OCI-LY1 (cell line): ENCODE measurements at regions not wholly inside any gene's neighbourhood (a gene's known extent, or its start where the extent isn't known, plus 50 kb on each side); places are given as distances from the start of the nearest gene placed in this dataset.

Experiments
- H2AFZ ChIP-seq: fragments of 200-600 bp; sonication (generic), shearing (Covaris generic); 2 replicates; pipeline ENCODE4 v1.6.0; 2014; ENCODE audit warnings: antibody characterized with exemption, mild to moderate bottlenecking, low read length
- H3F3A ChIP-seq: fragments of 200-600 bp; sonication (generic), shearing (Covaris generic); 2 replicates; pipeline ENCODE4 v1.6.0; 2014; ENCODE audit warnings: mild to moderate bottlenecking, antibody characterized with exemption, low read length, moderate library complexity; ENCODE audit not compliant: insufficient read depth
- H3K27ac ChIP-seq: fragments of 200-600 bp; sonication (generic); 2 replicates; pipeline ENCODE4 v1.5.1; 2014; ENCODE audit warnings: low read length, mixed run types, mild to moderate bottlenecking, low read depth; ENCODE audit not compliant: poor library complexity, severe bottlenecking
- H3K27me3 ChIP-seq: fragments of 200-600 bp; sonication (generic); 2 replicates; pipeline ENCODE4 v1.6.0; 2014; ENCODE audit warnings: antibody characterized with exemption, mild to moderate bottlenecking, low read length, moderate library complexity; ENCODE audit not compliant: insufficient read depth
- H3K36me3 ChIP-seq: fragments of 200-600 bp; sonication (generic); 2 replicates; pipeline ENCODE4 v1.6.1; 2014; ENCODE audit warnings: mild to moderate bottlenecking, antibody characterized with exemption, low read length, moderate library complexity, mixed read lengths; ENCODE audit not compliant: insufficient read depth
- H3K4me1 ChIP-seq: fragments of 200-600 bp; sonication (generic); 2 replicates; pipeline ENCODE4 v1.5.1; 2014; ENCODE audit warnings: mild to moderate bottlenecking, low read length, moderate library complexity; ENCODE audit not compliant: insufficient read depth, severe bottlenecking
- H3K4me2 ChIP-seq: fragments of 200-600 bp; sonication (generic), shearing (Covaris generic); 2 replicates; pipeline ENCODE4 v1.6.1; 2014; ENCODE audit warnings: low read length
- H3K4me3 ChIP-seq: fragments of 200-600 bp; sonication (generic); 2 replicates; pipeline ENCODE4 v1.5.1; 2014; ENCODE audit warnings: low read length, low read depth, mild to moderate bottlenecking, mixed read lengths; ENCODE audit not compliant: poor library complexity, severe bottlenecking
- H3K79me2 ChIP-seq: fragments of 200-600 bp; shearing (Covaris generic); 2 replicates; pipeline ENCODE4 v1.6.1; 2016; ENCODE audit warnings: mixed run types, low read length, mixed read lengths; ENCODE audit not compliant: insufficient read depth
- H3K9ac ChIP-seq: fragments of 200-600 bp; sonication (generic), shearing (Covaris generic); 2 replicates; pipeline ENCODE4 v1.6.1; 2014; ENCODE audit warnings: mild to moderate bottlenecking, low read length, mixed read lengths
- H3K9me2 ChIP-seq: fragments of 200-600 bp; sonication (generic), shearing (Covaris generic); 2 replicates; pipeline ENCODE4 v1.6.1; 2014; ENCODE audit warnings: low read depth, mild to moderate bottlenecking, low read length, mixed read lengths
- H3K9me3 ChIP-seq: fragments of 200-600 bp; shearing (Covaris generic); 2 replicates; pipeline ENCODE4 v1.6.1; 2014; ENCODE audit warnings: low read length, mixed read lengths
- H4K20me1 ChIP-seq: fragments of 200-600 bp; sonication (generic), shearing (Covaris generic); 2 replicates; pipeline ENCODE4 v1.6.0; 2016; ENCODE audit warnings: mild to moderate bottlenecking, low read length; ENCODE audit not compliant: insufficient read depth
- EZH2 ChIP-seq: fragments of 200-600 bp; sonication (generic), shearing (Covaris generic); IDR thresholded peaks from 2 replicates; pipeline ENCODE4 v1.8.0; 2017; ENCODE audit warnings: borderline replicate concordance, mixed run types, mild to moderate bottlenecking, antibody characterized with exemption, low read length, moderate library complexity, mixed read lengths
- TF ChIP-seq, protein P1 (sequence below): fragments of 200-600 bp; sonication (generic), shearing (Covaris generic); IDR thresholded peaks from 2 replicates; pipeline ENCODE4 v1.5.1; 2017; ENCODE audit warnings: mild to moderate bottlenecking, antibody characterized with exemption, low read length, moderate library complexity, mixed read lengths

DNA sequence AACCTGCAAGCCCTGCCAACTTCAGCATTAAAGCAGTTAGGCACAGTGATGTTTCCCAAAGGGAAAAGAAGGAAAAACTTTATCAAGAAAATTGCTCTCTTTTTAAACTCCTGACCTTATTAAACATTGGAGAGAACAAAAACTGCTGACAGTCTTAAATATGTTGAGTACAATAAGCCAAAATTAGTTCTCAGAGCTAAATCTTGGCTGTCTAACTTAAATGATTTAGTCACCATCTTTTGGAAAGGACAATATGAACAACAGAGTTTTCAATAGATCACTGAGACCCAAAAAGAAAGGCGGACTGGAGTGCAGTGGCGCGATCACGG lies 70.8 kb downstream of the DUSP6 start:
- no peak overlapping the region for H2AFZ ChIP-seq
- TF ChIP-seq, protein P1, sequence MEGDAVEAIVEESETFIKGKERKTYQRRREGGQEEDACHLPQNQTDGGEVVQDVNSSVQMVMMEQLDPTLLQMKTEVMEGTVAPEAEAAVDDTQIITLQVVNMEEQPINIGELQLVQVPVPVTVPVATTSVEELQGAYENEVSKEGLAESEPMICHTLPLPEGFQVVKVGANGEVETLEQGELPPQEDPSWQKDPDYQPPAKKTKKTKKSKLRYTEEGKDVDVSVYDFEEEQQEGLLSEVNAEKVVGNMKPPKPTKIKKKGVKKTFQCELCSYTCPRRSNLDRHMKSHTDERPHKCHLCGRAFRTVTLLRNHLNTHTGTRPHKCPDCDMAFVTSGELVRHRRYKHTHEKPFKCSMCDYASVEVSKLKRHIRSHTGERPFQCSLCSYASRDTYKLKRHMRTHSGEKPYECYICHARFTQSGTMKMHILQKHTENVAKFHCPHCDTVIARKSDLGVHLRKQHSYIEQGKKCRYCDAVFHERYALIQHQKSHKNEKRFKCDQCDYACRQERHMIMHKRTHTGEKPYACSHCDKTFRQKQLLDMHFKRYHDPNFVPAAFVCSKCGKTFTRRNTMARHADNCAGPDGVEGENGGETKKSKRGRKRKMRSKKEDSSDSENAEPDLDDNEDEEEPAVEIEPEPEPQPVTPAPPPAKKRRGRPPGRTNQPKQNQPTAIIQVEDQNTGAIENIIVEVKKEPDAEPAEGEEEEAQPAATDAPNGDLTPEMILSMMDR: no peak
- TF ChIP-seq EZH2: no peak

GRCh38 chr12:89280833-89281538 lies 71.3 kb downstream of the DUSP6 start:
- H3K27ac ChIP-seq: no peak overlapping the region
- no peaks in the 10 kb centered on the region for H3K9me2 ChIP-seq
- H3K9me3 ChIP-seq: no peaks in the 10 kb centered on the region
- no peaks in the 10 kb centered on the region for H3F3A ChIP-seq
- H3K4me1 ChIP-seq: no peaks in the 10 kb centered on the region
- no peak overlapping the region for H2AFZ ChIP-seq
- no peaks in the 10 kb centered on the region for H3K27me3 ChIP-seq
- H3K4me3 ChIP-seq: no peak overlapping the region
- H3K36me3 ChIP-seq: no peaks in the 10 kb centered on the region
- no peak overlapping the region for H3K4me2 ChIP-seq
- no peak for TF ChIP-seq EZH2
- TF ChIP-seq, protein P1: no peak
- no peaks in the 10 kb centered on the region for H4K20me1 ChIP-seq
- no peak overlapping the region for H3K9ac ChIP-seq
- no peaks in the 10 kb centered on the region for H3K79me2 ChIP-seq

More for the DNA sequence above, 70.8 kb downstream of the DUSP6 start:
- Histone ChIP-seq H3K4me3 (no peak overlapping the region), H3K27me3 (no peaks in the 10 kb centered on the region), H3K79me2 (no peaks in the 10 kb centered on the region), H3K9ac (no peak overlapping the region), H3F3A (no peaks in the 10 kb centered on the region), H3K36me3 (no peaks in the 10 kb centered on the region), H3K27ac (no peak overlapping the region), H3K4me2 (no peak overlapping the region), H3K9me3 (no peaks in the 10 kb centered on the region), H3K9me2 (no peaks in the 10 kb centered on the region), H4K20me1 (no peaks in the 10 kb centered on the region), H3K4me1 (no peaks in the 10 kb centered on the region)

GRCh38 chr12:89279499-89279898 lies 72.8 kb downstream of the DUSP6 start:
- Histone ChIP-seq H2AFZ (no peak overlapping the region), H3K9me3 (no peaks in the 10 kb centered on the region), H3K4me2 (no peak overlapping the region), H3K79me2 (no peaks in the 10 kb centered on the region), H4K20me1 (no peaks in the 10 kb centered on the region), H3K9me2 (no peaks in the 10 kb centered on the region), H3F3A (no peaks in the 10 kb centered on the region), H3K27ac (no peak overlapping the region), H3K9ac (no peak overlapping the region), H3K4me3 (no peak overlapping the region), H3K27me3 (no peaks in the 10 kb centered on the region), H3K4me1 (no peaks in the 10 kb centered on the region), H3K36me3 (no peaks in the 10 kb centered on the region)
- TF ChIP-seq, protein P1: no peak
- no peak for TF ChIP-seq EZH2
